ENCODE measurements at regions not wholly inside any gene's neighbourhood (a gene's known extent, or its start where the extent isn't known, plus 50 kb on each side); places are given as distances from the start of the nearest gene placed in this dataset.

GRCh38 chr5:123763201-123763600 lies 251.2 kb downstream of the CSNK1G3 start:
- H3K9me1 ChIP-seq (replicated peaks; ENCODE audit: control insufficient read depth, extremely low read depth, insufficient read depth, low read length) = no peaks in the 10 kb centered on the region
- no peaks in the 10 kb centered on the region for H3K36me3 ChIP-seq (ENCODE audit: control insufficient read depth in 2 of 2, extremely low read depth in 1 of 2, insufficient read depth in 2 of 2, low read length in 2 of 2)
- H3K9ac ChIP-seq (replicated peaks; ENCODE audit: extremely low read depth, insufficient read depth, low read length) = no peak overlapping the region
- H3K4me2 ChIP-seq (ENCODE audit: insufficient read depth, low read length) = no peak overlapping the region
- H4K20me1 ChIP-seq (replicated peaks; ENCODE audit: control insufficient read depth, extremely low read depth, insufficient read depth, low read length) = no peaks in the 10 kb centered on the region
- H3K9me3 ChIP-seq (replicated peaks; ENCODE audit: control insufficient read depth, insufficient read depth, low read length) = no peaks in the 10 kb centered on the region
- CTCF ChIA-PET = no interaction called here
- no peaks in the 10 kb centered on the region for H3K27me3 ChIP-seq (ENCODE audit: control insufficient read depth in 2 of 2, insufficient read depth in 2 of 2, low read length in 2 of 2)
- DNase-seq (ENCODE audit: low read depth, low spot score) (no peak), FAIRE-seq (no peak)
- no peaks in the 10 kb centered on the region for H3K79me2 ChIP-seq (ENCODE audit: control insufficient read depth, insufficient read depth, low read length)
- POLR2A ChIA-PET = no interaction called here
- no TSS peak for BruUV-seq (replicated peaks)
- dilution Hi-C loops (cut with MboI; ENCODE audit: extremely low pct_ligation_motif_present, low sequenced_read_pairs) (no loop called here), intact Hi-C loops (cut with micrococcal nuclease) (no loop called here)
- no peak overlapping the region for H3K27ac ChIP-seq (ENCODE audit: insufficient read depth, low read depth, low read length)
- no peaks in the 10 kb centered on the region for H3K4me1 ChIP-seq (ENCODE audit: control insufficient read depth, extremely low read depth, insufficient read depth, low read length)
- H2AFZ ChIP-seq (ENCODE audit: low read depth, low read length) = no peak overlapping the region
- TF ChIP-seq, protein P1, sequence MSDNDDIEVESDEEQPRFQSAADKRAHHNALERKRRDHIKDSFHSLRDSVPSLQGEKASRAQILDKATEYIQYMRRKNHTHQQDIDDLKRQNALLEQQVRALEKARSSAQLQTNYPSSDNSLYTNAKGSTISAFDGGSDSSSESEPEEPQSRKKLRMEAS (IDR thresholded peaks at IDR 0.05; ENCODE audit: insufficient read depth, insufficient read length) = no peak
- TF ChIP-seq EZH2 (IDR thresholded peaks at IDR 0.05; ENCODE audit: borderline replicate concordance, low read depth, low read length, severe bottlenecking) (no peak), POLR2AphosphoS5 (IDR thresholded peaks at IDR 0.05; ENCODE audit: insufficient read depth, low read depth, low read length) (no peak), MYC (IDR thresholded peaks at IDR 0.05; ENCODE audit: low read depth, low read length) (no peak), CTCF (IDR thresholded peaks at IDR 0.05; ENCODE audit: extremely low read depth in 1 of 2, insufficient read depth in 1 of 2, low read depth in 1 of 2, low read length in 2 of 2) (no peak), POLR2A (IDR thresholded peaks at IDR 0.05; ENCODE audit: low read depth, low read length) (no peak), FOS (IDR thresholded peaks at IDR 0.05; ENCODE audit: borderline replicate concordance, insufficient read depth, low read length) (no peak), GATA2 (IDR thresholded peaks at IDR 0.05; ENCODE audit: insufficient read depth, insufficient read length, low read depth, low read length) (no peak), JUN (IDR thresholded peaks at IDR 0.05; ENCODE audit: borderline replicate concordance, insufficient read depth, insufficient read length, low read depth) (no peak)
- no peak overlapping the region for H3K4me3 ChIP-seq (replicated peaks in 1 of 3; ENCODE audit: insufficient read depth in 1 of 3, low read depth in 1 of 3, low read length in 3 of 3)

Measured in endothelial cell of umbilical vein (primary cell).